CD4-positive, alpha-beta T cell treated with Interleukin-15 for 1 hour (primary cell): ENCODE measurements at regions not wholly inside any gene's neighbourhood (a gene's known extent, or its start where the extent isn't known, plus 50 kb on each side); places are given as distances from the start of the nearest gene placed in this dataset.
A peak's percentile ranks its signal among the peaks of the same experiment; 100 is the strongest.
"Not testable (repeated sequence)": the region's sequence is repeated elsewhere in the genome, so short reads cannot be mapped to it uniquely, and the experiment has no call there.

Source experiments
- DNase-seq: peaks from one replicate; pipeline ENCODE4 v3.0.0-alpha.2; 2020

DNA sequence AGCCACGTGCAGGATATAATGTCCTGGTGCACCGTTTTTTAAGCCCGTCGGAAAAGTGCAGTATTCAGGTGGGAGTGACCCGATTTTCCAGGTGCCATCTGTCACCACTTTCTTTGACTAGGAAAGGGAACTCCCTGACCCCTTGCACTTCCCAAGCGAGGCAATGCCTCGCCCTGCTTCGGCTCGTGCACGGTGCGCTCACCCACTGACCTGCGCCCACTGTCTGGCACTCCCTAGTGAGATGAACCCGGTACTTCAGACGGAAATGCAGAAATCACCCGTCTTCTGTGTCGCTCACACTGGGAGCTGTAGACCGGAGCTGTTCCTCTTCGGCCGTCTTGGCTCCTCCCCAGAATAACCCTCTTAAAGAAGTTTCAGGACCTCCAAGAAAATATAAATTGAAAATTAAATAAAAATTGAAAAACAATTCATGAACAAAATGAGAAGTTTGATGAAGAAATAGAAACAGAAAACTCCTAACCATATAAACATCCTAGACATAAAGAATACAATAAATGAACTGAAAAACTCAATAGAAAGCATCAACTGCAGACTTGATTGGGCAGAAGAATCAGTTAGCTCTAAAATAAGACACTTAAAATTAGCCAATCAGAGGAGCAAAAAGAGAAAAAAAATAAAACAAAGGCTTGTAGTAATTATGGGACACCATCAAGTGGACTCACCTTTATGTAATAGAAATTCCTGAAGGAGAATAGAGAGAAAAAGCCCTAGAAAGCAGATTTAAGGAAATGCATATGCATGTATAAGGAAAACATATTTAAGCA lies 249.3 kb upstream of the GOT2 start:
- DNase-seq, result not testable (repeated sequence)

DNA sequence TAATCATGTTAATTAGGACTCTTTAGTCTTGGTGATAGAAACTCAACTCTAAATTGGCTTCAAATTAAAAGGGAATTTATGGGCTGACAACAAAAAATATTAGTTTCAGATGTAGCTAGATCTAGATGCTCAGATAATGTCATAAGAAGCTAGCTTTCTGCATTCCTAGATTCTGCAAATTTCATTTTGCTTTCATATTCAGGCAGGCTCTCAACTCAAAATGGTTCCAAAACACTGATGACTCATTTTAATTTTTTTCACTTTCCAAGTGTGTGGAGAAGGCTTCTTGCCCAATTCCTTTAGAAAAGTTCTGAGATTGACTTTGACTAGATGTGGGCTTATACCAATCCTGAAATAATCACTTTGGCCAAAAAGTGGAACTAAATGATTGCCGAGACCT lies 236.7 kb upstream of the GOT2 start:
- no peak for DNase-seq

DNA sequence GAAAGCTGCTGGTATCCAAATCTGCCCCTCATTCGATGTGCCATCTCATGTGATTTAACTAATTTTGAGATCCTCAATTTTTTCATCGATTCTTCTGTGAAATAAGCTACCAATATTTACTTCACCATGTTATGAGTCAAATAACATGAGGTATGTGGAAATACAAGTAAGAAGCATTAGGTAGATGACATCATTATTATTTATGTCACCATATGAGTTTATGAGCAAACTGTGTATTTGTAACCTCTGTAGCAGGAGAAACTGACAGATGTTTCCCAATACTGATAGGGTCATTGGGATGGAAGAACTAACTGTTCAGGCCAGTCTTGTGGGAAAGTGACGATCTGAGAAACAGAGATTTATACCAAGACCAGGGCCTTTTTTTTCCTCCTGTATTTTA lies 229.4 kb upstream of the GOT2 start:
- no peak for DNase-seq

DNA sequence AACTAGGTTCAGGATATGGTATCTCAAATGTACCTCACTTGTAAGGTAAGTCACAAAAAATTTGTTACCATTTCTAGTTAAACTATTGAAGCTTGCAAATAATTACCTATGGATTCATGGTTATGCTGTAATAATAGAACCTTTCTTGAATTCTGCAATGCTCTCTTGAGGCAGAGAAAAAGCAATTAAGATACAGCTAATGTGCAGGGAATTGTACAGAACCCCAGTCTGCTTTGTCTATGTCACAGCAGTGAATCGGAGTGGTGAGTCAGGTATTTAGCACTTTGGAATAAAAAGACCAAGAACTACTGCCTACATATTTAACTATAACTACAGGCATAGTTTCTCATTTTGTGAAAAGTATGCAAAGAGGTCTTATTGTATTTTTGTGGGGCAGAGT lies 228.7 kb upstream of the GOT2 start:
- DNase-seq, result no peak

DNA sequence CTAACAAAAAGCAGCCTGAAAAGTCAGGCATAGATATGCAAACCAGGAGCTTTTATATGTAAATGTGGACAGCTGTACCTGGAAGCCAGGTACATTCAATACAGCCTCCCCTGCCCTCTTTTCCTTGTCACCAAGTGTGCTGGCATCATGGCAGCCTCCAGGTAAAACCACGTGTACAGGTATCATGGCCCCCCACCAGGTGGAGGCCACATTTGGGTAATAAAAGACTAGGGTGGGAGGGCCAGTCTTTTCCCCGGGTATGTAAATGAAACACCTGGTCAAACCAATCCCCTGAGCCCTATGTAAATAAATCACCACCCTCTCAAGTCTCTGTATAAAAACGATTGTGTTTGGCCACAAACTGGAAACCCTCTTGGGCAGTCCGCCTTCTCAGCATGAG lies 226.4 kb upstream of the GOT2 start:
- no peak for DNase-seq

DNA sequence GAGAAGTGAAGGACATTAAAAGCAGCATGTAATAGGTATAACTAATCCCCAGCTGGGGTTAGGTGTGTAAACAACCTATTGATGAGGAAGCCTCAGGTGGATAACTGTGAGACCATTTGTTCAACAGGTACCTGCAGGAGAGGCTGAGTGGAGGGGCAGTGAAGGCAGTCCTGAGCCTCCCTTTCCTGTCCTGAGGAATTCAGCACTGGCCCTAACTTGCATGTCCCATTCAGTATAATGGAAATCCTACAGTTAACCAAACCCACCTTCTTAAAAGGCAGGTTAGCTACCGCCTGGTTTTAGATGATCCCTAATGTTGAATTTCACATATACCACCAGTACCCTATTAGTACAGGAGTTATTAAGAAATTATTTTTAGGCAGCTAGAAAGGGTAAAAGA lies 225.9 kb upstream of the GOT2 start:
- no peak for DNase-seq

DNA sequence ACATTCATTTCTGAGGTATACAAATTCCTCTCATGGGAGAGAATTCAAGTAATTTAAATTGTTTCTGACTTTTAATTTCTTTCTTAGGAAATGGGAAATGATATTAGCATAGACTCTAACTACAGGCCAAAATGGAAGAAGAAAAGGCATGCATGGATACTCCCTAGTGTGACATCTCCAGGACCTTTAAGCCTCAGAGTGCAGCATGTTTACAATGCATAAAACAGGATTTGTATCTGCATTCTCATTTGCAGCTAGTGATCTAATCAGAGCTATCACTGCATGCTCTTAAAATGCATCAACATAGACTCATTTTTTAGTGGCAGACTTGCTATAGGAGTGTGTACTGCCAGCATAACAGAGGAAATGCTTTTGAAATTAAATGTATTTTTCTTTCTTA lies 224.6 kb upstream of the GOT2 start:
- no peak for DNase-seq

DNA sequence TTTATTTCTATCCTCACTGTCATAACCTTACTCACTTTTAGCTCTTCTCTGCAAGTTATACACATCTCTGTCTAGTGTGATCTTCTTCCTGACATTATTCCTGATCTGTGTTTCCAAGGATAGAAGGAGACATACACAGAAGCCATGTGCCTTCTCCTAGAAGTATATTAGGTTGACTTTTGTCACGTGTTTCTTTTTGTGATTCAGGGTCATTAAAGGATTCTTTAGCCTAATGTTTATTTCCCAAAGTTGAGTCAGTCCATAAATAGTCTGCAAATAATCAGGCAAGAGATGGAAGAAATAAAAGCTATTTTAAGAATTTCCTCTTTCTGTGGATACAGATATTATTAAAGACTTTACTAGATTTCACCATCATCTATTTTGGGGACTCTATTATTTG lies 214.1 kb upstream of the GOT2 start:
- DNase-seq, result no peak

DNA sequence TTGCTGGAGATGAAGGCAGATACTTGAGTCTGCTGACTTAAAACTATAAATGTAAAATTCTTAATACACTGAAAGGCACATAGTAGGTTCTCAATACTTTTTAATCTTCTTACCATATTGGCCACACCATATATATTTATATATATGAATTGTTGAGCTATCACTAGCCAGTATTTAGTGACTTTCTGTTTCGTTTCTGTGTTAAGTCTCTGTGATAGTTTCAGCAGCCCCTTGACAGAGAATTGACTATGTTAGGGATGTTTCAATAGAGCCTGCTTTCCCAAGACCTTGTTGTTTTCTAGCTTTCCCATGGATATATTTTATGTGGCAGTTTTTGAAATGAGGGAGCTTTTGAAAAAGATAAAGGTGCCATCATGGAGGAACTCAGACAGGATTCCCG lies 206.5 kb upstream of the GOT2 start:
- no peak for DNase-seq

DNA sequence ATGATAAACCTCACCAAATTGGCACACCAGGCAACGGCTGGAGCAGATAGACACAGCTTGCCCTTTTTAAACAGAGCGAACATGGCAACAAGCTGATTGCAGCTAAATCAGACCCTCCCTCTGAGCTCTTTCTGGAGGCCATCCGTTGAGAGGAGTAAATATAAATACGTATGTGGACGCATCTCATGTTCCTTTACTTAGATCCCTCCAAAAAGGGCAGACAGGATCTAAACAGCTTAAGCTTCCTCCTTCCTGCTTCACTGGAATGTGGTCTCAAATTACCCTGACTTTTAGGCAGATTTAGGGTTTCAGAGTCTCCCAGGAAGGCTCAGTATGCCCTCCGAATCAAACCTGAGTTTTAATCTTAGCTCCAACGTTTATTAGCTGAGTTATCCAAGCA lies 204.7 kb upstream of the GOT2 start:
- DNase-seq, result no peak

DNA sequence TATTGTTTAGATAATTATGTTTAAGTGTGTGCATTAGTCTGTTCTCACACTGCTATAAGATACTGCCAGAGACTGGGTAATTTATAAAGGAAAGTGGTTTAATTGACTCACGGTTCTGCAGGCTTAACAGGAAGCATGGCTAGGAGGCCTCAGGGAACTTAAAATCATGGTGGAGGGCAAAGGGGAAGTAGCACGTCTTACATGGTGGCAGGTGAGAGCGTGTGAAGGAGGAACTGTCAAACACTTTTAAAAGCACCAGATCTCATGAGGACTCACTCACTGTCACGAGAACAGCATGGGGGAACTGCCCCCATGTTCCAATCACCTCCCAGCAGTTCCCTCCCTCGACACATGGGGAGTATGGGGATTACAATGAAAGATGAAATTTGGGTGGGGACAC lies 203.5 kb upstream of the GOT2 start:
- no peak for DNase-seq

DNA sequence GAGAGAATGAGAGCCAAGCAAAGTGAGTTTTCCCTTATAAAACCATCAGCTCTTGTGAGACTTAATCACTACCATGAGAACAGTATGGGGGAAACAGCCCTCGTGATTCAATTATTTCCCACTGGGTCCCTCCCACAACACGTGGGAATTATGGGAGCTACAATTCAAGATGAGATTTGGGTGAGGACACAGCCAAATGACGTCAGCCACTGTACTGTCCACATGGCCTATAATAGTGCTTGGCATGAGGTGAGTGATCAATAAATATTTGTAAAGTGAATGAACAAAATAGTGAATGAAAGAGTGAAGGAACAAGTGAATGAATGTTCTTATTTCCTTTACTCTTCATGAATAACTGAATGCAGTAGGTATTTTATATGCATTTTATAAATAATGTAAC lies 199.1 kb upstream of the GOT2 start:
- DNase-seq, result no peak

DNA sequence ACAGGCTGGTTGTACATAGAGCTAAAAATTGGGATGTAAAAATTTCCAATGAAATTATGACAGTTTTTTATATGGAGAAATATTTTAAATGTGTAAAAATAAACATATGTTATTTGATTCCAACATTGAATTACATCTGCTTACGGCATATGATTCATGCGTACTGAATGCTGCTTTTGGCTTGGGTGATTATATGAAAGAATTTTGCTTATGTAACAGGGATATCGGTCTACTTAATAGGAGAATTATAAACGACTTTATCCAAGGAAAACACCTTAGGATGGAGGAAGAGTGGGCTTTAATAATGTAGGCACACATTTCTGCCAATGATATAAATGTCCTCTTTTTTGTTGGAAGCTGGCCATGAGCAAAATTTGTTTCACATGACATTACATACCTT lies 197.3 kb upstream of the GOT2 start:
- DNase-seq, result no peak

DNA sequence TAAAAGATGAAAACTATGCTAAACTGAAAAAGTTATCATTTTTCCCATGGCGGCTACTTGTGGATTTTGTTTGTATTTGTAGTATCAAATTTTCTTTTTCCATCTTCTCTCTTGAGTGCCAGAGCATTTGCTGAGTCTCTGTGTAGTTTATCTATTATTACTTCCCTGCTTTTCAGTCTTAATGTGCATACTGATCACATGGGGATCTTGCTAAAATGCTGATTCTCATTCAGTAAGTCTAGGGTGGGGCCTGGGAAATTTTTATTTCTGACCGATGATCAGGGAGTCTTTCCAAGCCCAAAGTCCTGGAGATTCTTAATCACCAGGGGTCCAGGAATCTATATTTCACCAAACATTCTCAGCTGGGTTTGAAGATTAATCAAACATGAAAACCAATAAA lies 189.0 kb upstream of the GOT2 start:
- no peak for DNase-seq

DNA sequence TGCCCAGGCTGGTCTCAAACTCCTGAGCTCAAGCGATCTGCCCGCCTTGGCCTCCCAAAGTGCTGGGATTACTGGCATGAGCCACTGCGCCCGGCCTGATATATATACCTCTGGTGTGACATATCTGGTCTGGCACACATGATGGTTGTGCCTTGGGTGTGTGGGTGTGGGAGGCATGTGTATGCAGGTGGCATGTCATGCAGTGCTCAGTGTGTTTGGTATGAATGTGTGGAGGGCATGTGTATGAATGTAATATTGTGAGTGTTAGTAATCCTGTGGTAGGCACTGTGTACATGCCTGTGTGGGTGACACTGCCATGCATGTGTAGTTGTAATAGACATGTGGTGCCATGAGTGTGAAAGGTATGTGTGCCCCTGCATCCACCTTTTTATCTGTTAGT lies 179.3 kb upstream of the GOT2 start:
- no peak for DNase-seq

DNA sequence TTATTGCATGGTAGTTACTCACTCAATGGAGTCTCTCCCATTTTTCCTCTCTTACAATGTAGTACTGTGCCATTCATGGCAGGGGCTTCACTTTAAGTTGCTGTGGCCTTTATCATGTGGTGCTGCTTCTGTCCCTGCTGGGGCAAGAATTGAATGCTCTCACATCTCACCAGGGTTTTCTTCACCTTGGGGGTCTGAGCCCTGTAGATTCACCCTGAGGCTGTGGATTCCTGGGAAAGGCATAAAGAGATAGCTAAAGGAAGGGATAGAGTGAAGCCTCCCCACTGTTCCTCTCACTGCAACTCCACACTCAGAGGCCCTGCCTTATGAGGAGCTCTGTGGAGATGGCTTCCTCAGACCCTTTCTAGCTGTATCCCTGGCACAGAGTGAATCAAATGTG lies 178.5 kb upstream of the GOT2 start:
- no peak for DNase-seq

DNA sequence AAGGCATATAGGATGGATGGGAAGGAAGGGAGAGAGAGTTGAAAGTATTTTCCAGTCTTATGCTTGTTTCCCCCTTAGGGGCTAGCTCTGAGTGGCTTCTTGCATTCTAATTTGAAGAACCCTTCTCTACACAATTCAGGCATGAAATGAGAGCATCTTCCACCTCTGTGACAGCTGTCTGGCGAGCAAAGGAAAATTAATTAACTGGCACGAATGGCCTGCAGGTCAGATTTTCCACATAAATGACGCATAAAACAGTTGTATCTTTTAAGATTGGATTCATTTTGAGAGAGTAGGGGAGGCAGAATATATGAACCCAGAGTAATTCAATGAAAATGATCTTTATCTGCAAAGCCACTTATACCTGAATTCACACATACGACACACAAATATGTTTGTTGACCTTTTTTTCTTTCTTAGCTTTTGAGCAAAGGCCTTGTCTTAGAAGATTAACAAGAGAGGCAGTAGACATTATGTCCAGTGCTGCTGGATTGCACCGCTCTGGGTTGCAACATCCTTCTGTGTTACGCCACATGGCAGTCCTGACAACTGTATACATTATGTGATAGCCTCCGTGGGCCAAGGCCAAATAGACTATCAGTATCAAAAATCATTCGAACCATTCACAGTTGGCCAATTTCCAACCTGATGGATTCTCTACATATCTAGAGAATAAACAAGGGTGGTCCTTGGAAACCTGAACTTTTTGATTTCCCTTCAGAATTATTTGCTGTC lies 173.0 kb upstream of the GOT2 start:
- DNase-seq, result no peak

DNA sequence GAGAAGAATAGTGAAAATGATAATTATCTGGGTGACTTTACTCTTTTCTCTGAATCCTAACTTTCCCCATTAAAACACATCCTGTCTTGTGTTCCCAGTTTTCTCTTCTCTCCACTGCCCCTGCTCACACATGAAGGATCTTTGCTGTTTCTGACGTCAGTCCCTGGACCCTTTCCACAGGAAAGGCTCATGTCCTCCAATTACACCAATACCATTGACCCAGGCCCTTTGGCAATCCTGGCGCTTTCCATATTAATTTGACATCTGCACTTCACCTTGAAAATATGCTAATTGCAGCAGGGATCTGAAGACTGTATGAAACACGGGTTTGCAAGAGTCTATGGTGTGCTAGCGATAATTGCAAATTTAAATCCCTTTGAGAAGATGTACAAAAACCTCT lies 170.2 kb upstream of the GOT2 start:
- DNase-seq, result no peak

DNA sequence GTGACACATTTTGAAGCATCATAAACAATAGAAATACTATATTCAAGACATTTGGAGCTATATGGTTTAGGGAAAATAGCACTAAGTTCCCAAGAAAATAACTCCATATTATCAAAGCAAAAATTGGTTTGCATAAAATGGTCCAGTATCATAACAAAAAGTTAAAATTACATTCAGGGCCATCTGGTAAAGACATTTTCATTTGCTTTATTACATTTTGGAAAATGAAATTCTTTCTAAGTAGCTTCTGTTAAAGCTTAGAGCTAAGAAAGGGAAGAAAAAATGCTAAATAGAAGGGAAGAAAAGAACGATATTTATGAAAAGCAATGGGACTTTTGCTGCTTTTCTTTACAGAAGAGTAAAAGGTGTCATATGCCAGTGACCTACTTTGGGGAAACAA lies 155.4 kb upstream of the GOT2 start:
- no peak for DNase-seq

DNA sequence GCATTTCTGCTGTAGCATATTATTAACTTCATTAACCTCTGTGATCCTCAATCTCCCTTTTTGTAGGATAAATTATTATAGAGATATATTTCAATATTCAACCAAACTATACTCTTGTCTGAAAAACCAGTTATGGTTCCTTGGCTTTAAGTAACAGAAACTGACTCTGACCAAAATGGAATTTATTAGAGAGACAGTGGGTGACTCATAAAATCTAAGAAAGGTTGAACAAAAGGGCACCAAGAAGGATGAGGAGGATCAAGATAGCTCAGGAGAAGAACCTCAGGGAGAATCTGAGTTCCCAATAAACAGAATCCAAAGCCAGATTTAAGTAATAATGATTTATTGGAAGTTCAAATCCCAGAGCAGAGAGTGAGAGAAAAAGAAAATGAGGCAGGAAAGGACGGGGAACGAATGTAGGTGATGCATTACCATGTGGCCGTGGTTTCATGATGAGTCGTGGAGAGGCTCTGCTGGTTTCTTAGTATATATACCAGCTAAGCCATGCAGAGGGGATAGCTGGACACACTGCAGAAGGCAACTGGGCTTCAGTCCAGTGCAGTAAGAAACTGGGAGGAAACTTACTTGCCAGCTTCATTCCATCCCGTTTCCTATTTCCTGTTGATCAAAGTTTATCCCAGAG lies 151.5 kb upstream of the GOT2 start:
- no peak for DNase-seq

DNA sequence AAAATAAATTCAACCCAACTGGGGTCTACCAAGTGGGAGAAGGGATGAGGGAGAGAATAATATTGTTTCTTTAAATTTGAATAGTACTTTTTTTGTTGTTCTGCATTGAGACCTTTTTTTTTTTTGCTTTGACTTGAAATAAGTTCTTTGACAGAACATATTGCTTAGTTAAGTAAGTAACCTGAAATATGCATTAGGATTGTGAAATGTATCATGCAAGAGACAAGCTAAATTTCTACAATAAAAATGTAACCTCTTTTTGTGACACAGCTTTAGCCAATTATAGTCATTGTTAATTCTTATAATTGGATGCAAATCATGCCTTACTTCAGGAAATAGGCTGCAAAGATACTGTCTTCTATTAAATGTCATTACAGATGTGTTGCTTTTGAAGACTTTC lies 150.0 kb upstream of the GOT2 start:
- no peak for DNase-seq

DNA sequence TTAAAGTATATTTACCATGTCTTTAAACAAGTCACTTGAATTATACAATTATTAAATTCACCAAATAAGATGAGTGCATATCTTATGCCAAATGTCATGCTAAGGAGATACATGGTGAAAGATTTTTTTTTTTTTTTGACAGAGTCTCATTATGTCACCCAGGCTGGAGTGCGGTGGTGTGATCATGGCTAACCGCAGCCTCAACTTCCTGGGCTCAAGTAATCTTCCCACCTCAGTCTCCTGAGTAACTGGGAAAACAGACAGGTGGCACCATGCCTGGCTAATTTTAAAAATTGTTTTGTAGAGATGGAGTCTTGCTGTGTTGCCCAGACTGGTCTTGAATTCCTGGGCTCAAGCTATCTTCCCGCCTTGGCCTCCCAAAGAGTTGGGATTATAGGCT lies 149.0 kb upstream of the GOT2 start:
- DNase-seq, result no peak

DNA sequence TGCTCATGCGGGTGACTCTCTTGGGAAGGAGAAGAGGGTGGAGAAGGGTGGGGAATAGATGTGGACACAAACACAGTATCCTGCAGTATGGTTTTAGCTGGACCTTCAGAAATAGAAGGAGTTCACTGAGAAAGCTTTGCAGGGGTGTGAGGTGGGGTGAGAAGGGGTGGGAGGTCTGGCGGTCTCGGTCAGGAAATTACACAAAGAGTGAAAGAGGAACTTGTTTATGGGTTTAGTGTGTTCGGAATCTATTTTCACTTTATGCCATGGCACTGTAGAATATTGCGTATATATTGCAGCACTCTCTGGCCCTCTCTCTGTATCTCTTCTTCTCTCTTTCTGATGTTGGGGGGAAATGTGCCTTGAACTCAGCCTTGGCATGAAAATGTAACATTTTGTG lies 148.2 kb upstream of the GOT2 start:
- DNase-seq, result peak; percentile 15

DNA sequence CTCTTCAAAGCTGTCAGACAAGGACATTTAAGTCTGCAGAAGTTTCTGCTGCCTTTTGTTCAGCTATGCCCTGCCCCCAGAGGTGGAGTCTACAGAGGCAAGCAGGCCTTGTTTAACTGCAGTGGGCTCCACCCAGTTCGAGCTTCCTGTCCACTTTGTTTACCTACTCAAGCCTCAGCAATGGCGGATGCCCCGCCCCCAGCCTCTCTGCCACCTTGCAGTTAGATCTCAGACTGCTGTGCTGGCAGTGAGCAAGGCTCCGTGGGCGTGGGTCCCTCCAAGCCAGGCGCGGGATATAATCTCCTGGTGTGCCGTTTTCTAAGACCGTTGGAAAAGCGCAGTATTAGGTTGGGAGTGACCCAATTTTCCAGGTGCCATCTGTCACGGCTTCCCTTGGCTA lies 144.5 kb upstream of the GOT2 start:
- not testable (repeated sequence) for DNase-seq
